Endothelial cell (in vitro differentiated cells): ENCODE measurements at regions not wholly inside any gene's neighbourhood (a gene's known extent, or its start where the extent isn't known, plus 50 kb on each side); places are given as distances from the start of the nearest gene placed in this dataset.

Experiments used
- DNase-seq: peaks from one replicate; pipeline ENCODE4 v3.0.0; 2021; ENCODE audit warnings: low spot score
- H3K27ac Mint-ChIP-seq: one replicate; pipeline ENCODE4 v1.8.0; 2021; ENCODE audit warnings: mixed read lengths, inconsistent platforms; ENCODE audit not compliant: unreplicated experiment
- H3K27me3 Mint-ChIP-seq: one replicate; pipeline ENCODE4 v1.8.0; 2021; ENCODE audit warnings: mild to moderate bottlenecking, moderate library complexity, mixed read lengths, inconsistent platforms; ENCODE audit not compliant: unreplicated experiment
- H3K36me3 Mint-ChIP-seq: one replicate; pipeline ENCODE4 v1.8.0; 2021; ENCODE audit warnings: mild to moderate bottlenecking, low read depth, mixed read lengths, inconsistent platforms; ENCODE audit not compliant: unreplicated experiment
- H3K4me1 Mint-ChIP-seq: one replicate; pipeline ENCODE4 v1.8.0; 2021; ENCODE audit warnings: mild to moderate bottlenecking, mixed read lengths, inconsistent platforms; ENCODE audit not compliant: unreplicated experiment
- H3K4me3 Mint-ChIP-seq: one replicate; pipeline ENCODE4 v1.8.0; 2021; ENCODE audit warnings: mild to moderate bottlenecking, mixed read lengths, inconsistent platforms; ENCODE audit not compliant: unreplicated experiment
- H3K9me3 Mint-ChIP-seq: one replicate; pipeline ENCODE4 v1.8.0; 2021; ENCODE audit warnings: mixed read lengths, inconsistent platforms; ENCODE audit not compliant: unreplicated experiment
- CTCF ChIP-seq: fragments of 200-600 bp; sonication (generic); IDR thresholded peaks from one replicate; pipeline ENCODE4 v1.5.0; 2021; ENCODE audit warnings: antibody characterized with exemption; ENCODE audit not compliant: unreplicated experiment

- DNase-seq: no peak
- Mint-ChIP-seq H3K27me3 (no peaks in the 10 kb centered on the region), H3K4me1 (no peaks in the 10 kb centered on the region), H3K4me3 (no peak overlapping the region), H3K36me3 (no peaks in the 10 kb centered on the region), H3K9me3 (no peaks in the 10 kb centered on the region), H3K27ac (no peak overlapping the region)
- no peak for TF ChIP-seq CTCF
Observed at GRCh38 chr18:41818381-41819355, 136.4 kb upstream of the PIK3C3 start.

GRCh38 chr18:41814651-41815050 lies 140.4 kb upstream of the PIK3C3 start:
- Mint-ChIP-seq H3K27ac (no peak overlapping the region), H3K9me3 (no peaks in the 10 kb centered on the region), H3K27me3 (no peaks in the 10 kb centered on the region), H3K4me1 (no peaks in the 10 kb centered on the region), H3K4me3 (no peak overlapping the region), H3K36me3 (no peaks in the 10 kb centered on the region)
- TF ChIP-seq CTCF: no peak
- no peak for DNase-seq

GRCh38 chr18:41809652-41810051 lies 145.4 kb upstream of the PIK3C3 start:
- no peak for TF ChIP-seq CTCF
- Mint-ChIP-seq H3K9me3 (no peaks in the 10 kb centered on the region), H3K4me1 (no peaks in the 10 kb centered on the region), H3K4me3 (no peak overlapping the region), H3K36me3 (no peaks in the 10 kb centered on the region), H3K27ac (no peak overlapping the region), H3K27me3 (no peaks in the 10 kb centered on the region)
- DNase-seq: no peak

GRCh38 chr18:41805341-41805740 lies 149.7 kb upstream of the PIK3C3 start:
- Mint-ChIP-seq H3K4me1 (no peaks in the 10 kb centered on the region), H3K4me3 (no peak overlapping the region), H3K9me3 (no peaks in the 10 kb centered on the region), H3K27ac (no peak overlapping the region), H3K27me3 (no peaks in the 10 kb centered on the region), H3K36me3 (no peaks in the 10 kb centered on the region)
- no peak for TF ChIP-seq CTCF
- no peak for DNase-seq

- Mint-ChIP-seq H3K27ac (no peak overlapping the region), H3K9me3 (no peaks in the 10 kb centered on the region), H3K4me1 (no peaks in the 10 kb centered on the region), H3K4me3 (no peak overlapping the region), H3K36me3 (no peaks in the 10 kb centered on the region), H3K27me3 (no peaks in the 10 kb centered on the region)
- TF ChIP-seq CTCF: no peak
- no peak for DNase-seq
Observed at GRCh38 chr18:41798879-41799278, 156.2 kb upstream of the PIK3C3 start.
